GM03348 (cell line): ENCODE measurements at regions not wholly inside any gene's neighbourhood (a gene's known extent, or its start where the extent isn't known, plus 50 kb on each side); places are given as distances from the start of the nearest gene placed in this dataset.
"Not testable (repeated sequence)": the region's sequence is repeated elsewhere in the genome, so short reads cannot be mapped to it uniquely, and the experiment has no call there.

Experiments
- DNase-seq: peaks from one replicate; pipeline ENCODE4 v3.0.0; 2012; ENCODE audit warnings: low spot score

GRCh38 chr18:60062831-60063230, 163.0 kb downstream of the PMAIP1 start:
- not testable (repeated sequence) for DNase-seq

DNA sequence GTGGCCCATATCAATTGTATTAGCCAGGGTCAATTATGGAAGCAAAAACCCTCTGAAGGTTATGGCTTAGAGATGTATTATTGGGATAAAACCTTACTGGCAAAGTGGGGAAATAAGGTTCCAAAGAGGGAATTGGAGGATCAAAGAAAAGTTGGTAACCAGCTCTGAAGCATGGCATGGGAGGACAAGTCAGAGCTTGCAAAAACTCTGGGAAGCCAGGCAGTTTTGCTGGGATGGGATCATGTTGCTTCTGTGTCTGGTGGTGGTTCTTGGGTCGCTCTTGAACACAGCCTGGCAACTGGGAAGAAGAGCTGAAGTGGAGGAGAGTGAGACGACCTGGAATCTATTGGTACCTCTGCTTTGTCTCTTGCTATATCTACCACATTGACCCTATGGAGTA, 162.6 kb downstream of the PMAIP1 start:
- DNase-seq = no peak

DNA sequence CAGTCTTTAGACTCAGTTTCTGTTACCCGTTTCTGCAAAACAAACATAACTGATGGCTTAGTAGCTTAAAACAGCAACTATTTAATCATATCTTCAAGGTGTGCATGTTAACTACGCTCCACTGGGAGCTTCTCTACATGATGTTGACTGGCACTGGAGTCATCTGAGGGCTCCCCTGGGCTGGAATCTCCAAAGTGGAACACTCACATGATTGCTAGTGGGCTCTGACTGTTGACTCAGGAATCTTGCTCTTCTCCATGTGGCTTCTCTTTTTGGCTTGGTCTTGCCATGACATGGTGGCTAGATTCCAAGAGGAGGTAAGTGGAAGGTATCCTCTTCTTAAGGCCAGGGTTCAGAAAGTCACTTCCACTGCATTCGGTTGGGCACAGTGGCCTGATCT, 160.8 kb downstream of the PMAIP1 start:
- no peak for DNase-seq

DNA sequence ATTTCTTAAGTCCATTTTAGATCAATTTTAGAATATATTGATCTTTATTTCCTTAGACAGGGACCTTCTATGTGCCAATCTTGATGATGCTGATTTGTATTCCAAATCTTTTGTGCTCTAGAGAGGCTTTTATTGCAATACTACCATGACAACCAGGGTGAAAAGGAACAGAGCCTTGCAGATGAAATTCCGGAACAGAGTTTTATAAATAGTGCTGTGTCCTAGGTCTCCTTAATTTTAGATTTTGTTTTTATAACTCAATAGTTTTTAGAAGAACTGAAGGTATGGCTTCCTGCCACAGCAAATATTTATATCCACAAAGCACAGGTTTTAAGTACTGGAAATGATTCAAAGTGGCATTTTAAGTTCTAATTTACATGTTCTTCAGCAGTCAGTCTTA, 160.2 kb downstream of the PMAIP1 start:
- DNase-seq = no peak

- no peak for DNase-seq
Observed at GRCh38 chr18:60059216-60059615, 159.4 kb downstream of the PMAIP1 start.

GRCh38 chr18:60053747-60054304, 154.0 kb downstream of the PMAIP1 start:
- peak; percentile 76 for DNase-seq

GRCh38 chr18:60050821-60051220, 151.0 kb downstream of the PMAIP1 start:
- DNase-seq = no peak

DNA sequence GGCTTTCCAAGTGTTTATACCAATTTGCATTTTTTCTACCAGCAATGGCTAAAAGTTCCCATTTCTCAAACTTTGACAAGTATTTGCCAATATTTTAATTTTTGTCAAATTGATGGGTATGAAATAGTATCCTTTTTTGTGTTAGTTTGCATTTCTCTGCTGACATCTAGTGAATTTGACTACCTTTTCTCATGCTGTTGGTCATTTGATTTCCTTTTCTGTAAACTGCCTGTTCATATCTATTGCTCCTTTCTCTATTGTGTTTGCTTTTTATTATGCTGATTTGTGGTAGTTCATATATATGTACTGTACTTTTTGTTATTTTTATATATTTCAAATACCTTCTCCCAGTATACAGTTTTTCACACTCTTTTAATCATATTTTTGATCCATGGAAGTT, 149.4 kb downstream of the PMAIP1 start:
- no peak for DNase-seq

DNA sequence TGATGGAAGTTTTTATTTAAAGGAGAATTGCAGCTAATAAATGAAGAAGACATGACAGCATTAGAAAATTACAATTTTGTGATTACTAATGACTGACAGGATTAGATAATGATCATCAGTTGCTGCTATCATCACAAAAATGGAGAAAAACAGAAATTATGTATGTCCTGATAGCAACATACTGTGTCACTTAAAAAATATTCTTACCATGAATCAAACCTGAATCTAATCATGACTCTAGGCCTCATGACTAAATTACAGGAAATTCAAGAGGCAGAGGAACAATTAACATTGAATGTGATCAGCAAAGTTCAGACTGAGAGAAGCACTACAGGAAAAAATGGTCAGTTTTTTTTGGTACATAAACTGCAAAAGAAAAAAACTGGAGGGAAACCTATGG, 147.8 kb downstream of the PMAIP1 start:
- no peak for DNase-seq

DNA sequence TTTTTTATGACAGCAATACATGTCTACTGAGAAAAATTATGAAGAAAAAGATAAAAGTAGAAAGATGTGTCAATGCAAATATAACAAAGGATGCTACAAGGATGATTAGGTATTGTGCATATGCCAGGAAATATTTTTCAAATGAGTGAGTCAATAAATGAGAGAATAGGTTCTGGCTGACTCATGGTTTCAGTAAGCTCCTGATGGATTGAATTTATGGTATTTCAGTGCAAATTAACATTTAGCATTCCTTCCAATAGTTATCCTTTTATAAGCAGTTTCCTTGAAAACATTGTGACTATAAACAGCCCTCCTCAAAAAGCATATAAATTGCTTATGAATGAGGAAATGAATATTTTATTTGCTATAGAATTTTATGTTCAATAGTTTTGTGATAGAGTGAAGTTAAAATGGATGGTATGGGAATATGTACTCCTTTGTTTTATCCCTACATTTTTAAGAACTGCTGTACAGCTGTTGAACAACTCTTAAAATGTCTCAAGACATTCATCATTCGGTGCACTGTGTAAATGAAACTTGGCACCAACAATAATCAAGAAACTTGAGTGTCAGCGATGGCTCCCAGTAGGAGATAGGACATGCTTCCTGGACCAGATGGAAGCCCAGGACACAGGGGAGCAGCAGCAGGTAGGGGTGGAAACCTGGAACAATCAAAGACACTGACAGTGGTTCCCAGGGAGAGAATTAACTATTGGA, 144.7 kb downstream of the PMAIP1 start:
- DNase-seq = peak; percentile 62

DNA sequence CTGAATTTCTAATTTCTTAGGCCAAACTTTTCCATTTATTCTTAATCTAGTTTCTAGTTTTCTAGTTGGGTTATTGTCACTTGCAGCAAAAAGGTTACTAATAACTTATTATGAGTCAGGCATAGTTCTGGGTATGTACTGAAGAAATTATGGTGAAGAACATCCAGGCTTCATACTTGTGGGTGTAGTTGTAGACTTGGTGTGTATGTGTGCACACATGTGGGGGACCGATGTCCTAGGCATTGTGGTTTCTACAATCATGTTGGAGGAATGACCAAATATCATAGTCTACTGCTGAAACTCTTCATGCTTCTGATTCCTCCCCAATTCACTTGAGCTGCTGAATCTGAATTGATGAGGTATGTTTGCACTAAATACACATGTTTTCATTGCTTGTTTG, 141.2 kb downstream of the PMAIP1 start:
- peak; percentile 27 for DNase-seq

- peak; percentile 56 for DNase-seq
Observed at GRCh38 chr18:60038731-60039130, 138.9 kb downstream of the PMAIP1 start.

- DNase-seq = no peak
Observed at GRCh38 chr18:60027397-60027796, 127.6 kb downstream of the PMAIP1 start.

GRCh38 chr18:60024857-60025256, 125.1 kb downstream of the PMAIP1 start:
- DNase-seq = no peak

DNA sequence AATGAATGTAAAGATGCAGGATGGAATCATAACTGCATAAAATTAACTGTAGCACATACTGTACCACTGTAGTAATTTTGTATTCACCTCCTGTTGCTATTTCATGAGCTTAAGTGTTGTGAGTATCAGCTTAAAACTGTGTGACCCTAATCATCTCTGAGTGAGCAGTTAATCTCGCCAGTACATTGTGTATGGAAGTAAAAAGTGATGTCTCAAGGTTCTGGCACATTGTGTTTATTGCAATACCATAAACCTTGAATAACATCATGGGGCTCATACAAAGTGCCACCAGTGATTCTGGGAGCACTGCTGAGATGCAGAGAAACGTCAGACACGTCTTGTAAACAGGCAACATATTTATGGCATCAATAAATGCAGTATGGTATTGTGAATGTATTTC, 124.5 kb downstream of the PMAIP1 start:
- no peak for DNase-seq

DNA sequence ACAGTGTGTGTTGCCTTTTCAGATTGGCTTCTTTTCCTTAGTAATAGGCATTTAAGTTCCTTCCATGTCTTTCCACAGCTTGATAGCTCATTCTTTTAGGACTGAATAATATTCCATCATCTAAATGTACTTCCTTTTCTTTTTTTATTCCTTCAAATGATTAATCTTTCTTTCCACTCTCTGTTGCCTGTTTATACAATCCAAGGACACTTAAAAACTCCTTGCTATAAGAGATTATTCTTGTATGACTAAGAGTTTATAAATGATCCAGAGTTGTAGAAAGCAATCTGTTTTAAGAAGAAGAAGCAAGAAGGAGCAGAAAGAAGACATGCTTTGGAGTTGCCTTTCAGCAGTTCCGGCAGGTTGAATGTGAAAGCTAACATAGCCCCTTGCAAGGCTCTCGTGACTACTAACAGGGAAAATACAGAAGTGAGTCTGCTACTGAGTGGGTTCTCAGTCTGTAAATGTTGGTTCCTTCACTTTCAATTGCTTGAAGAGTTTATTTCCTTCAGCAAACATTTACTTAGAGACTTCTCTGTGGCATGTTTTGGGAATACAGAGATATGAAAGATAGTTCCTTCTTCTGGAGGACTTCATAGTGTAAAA, 123.0 kb downstream of the PMAIP1 start:
- DNase-seq = no peak

- DNase-seq = no peak
Observed at GRCh38 chr18:60021556-60021955, 121.8 kb downstream of the PMAIP1 start.

GRCh38 chr18:60020107-60020925, 120.5 kb downstream of the PMAIP1 start:
- DNase-seq = peak; percentile 22

DNA sequence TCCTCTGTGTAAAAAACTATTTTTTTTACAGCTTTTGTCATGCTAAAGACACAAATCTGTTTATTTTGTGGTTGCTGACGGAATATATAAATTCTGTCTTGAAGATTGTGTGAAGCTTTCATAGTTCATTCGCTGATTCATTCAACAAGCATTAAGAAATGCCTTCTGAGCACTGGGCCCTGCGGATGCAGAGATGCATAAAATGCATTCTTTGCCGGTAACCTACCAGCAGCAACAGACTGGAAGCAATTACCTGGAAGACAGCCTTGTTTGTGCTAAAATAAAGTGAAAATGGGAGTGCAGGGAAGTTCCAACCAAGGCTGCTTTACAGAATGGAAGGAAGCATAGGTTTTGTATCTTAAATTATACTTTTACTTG, 119.7 kb downstream of the PMAIP1 start:
- peak; percentile 79 for DNase-seq

GRCh38 chr18:60018618-60019462, 119.0 kb downstream of the PMAIP1 start:
- peak; percentile 22 for DNase-seq

GRCh38 chr18:60018134-60018533, 118.3 kb downstream of the PMAIP1 start:
- not testable (repeated sequence) for DNase-seq

GRCh38 chr18:60017371-60017770, 117.6 kb downstream of the PMAIP1 start:
- DNase-seq = no peak
